A673 (cell line): ENCODE measurements at regions not wholly inside any gene's neighbourhood (a gene's known extent, or its start where the extent isn't known, plus 50 kb on each side); places are given as distances from the start of the nearest gene placed in this dataset.

ENCODE experiments used
- CTCF ChIP-seq: fragments of 300-800, 200-600 bp; sonication (generic); conservative IDR thresholded peaks from 2 replicates; pipeline ENCODE4 v1.5.1; 2017; ENCODE audit warnings: low read depth, mild to moderate bottlenecking, antibody characterized with exemption, low read length, moderate library complexity, mixed read lengths
- EZH2 ChIP-seq: fragments of 200-600 bp; sonication (generic); IDR thresholded peaks from 2 replicates; pipeline ENCODE4 v1.6.1; 2017; ENCODE audit warnings: borderline replicate concordance, low read depth, mild to moderate bottlenecking, mixed read lengths, antibody characterized with exemption, low read length; ENCODE audit not compliant: poor library complexity, severe bottlenecking

GRCh38 chr12:126570566-126570965 lies 1505.3 kb downstream of the AACS start:
- TF ChIP-seq CTCF (no peak), EZH2 (no peak)
